Fibroblast of skin of right quadriceps (primary cell): ENCODE measurements at regions not wholly inside any gene's neighbourhood (a gene's known extent, or its start where the extent isn't known, plus 50 kb on each side); places are given as distances from the start of the nearest gene placed in this dataset.
"Not testable (repeated sequence)": the region's sequence is repeated elsewhere in the genome, so short reads cannot be mapped to it uniquely, and the experiment has no call there.

Experiments used
- DNase-seq: peaks from one replicate; pipeline ENCODE4 v3.0.0-alpha.2; 2013

GRCh38 chr19:20287070-20287469 lies 120.1 kb downstream of the ZNF486 start:
- no peak for DNase-seq

GRCh38 chr19:20285876-20286275 lies 118.9 kb downstream of the ZNF486 start:
- DNase-seq: not testable (repeated sequence)

DNA sequence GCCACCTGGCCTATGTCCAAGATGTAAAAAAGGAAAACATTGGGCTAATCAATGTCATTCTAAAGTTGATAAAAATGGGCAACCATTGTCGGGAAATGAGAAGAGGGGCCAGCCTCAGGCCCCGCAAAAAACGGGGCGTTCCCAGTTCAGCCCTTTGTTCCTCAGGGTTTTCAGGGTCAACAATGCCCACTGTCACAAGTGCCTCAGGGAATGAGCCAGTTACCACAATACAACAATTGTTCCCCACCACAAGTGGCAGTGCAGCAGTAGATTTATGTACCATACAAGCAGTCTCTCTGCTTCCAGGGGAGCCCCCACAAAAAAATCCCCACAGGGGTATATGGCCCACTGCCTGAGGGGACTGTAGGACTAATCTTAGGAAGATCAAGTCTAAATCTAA lies 112.5 kb downstream of the ZNF486 start:
- DNase-seq: no peak

DNA sequence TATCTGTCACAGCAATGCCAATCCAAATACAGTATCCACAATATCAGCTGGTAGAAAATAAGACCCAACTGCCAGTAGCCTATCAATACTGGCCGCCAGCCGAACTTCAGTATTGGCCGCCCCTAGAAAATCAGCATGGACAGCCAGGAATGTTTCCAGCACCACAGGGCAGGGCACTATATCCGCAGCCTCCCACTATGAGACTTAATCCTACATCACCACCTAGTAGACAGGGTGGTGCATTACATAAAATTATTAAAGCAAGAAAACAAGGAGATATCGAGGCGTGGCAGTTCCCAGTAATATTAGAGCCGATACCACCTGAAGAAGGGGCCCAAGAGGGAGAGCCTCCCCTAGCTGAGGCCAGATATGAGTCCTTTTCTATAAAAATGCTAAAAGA lies 111.3 kb downstream of the ZNF486 start:
- no peak for DNase-seq

DNA sequence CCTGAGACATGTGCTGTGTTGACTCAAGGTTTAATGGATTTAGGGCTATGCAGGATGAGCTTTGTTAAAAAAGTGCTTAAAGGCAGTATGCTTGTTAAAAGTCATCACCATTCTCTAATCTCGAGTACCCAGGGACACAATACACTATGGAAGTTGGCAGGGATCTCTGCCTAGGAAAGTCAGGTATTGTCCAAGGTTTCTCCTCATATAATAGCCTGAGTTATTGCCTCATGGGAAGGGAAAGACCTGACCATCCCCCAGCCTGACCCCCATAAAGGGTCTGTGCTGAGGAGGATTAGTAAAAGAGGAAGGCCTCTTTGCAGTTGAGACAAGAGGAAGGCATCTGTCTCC lies 109.7 kb downstream of the ZNF486 start:
- not testable (repeated sequence) for DNase-seq

GRCh38 chr19:20276011-20276731 lies 109.2 kb downstream of the ZNF486 start:
- no peak for DNase-seq

DNA sequence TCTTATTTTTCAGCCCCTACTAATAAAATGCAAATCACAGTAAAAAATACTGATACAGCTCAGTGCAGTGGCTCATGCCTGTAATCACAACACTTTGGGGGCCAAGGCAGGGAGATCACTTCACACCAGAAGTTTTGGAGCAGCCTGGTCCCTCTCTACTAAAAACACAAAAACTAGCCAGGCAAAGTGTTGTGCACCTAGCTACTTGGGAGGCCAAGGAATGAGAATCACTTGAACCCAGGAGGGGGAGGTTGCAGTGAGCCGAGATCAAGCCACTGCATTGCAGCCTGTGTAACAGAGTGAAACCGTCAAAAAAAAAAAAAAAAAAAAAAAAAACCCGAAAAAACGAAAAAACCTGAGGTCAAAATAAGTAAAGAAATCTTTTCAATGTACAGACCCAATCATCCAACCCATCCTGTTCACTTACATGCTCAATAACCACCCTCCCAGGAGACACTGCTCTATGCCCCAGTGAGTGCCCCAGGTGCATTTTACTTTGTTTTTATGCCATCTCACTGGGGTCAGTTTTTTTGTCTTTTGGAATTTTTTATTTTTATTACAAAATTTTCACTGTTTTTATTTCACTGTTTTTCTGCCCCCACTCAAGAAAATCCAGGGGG lies 107.0 kb downstream of the ZNF486 start:
- no peak for DNase-seq

DNA sequence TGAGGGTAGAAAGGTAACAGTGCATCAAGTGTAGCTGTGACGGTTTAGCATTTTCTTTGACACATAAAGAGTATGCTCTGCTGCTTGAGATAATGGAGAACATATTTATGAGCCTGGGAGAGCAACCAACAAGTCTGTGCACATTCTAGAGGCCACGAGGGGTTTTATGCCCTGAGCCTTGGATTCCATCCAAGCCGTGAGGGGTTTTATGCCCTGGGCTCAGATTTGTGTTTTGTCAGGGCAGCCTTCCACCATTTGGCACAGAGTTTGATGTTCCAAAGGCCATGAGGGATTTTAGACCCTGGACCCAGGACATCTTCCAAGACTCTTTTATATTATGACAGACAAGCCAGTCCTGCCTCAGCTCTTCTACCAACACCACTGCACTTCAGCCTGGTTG lies 106.4 kb downstream of the ZNF486 start:
- no peak for DNase-seq

DNA sequence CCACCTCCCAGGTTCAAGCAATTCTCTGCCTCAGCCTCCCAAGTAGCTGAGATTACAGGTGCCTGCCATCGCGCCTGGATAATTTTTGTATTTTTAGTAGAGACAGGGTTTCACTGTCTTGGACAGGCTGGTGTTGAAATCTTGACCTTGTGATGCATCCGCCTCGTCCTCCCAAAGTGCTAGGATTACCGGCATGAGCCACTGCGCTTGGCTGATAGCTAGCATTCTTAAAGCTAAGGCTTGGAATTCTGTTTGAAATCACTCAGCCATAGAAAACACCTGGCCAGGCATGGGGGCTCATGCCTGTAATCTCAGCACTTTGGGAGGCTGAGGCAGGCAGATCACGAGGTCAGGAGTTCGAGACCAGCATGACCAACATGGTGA lies 105.6 kb downstream of the ZNF486 start:
- DNase-seq: not testable (repeated sequence)

- DNase-seq: not testable (repeated sequence)
Measured at GRCh38 chr19:20271927-20272626, 105.1 kb downstream of the ZNF486 start.

- DNase-seq: no peak
Measured at GRCh38 chr19:20271215-20271926, 104.4 kb downstream of the ZNF486 start.

GRCh38 chr19:20269461-20269860 lies 102.4 kb downstream of the ZNF486 start:
- no peak for DNase-seq

DNA sequence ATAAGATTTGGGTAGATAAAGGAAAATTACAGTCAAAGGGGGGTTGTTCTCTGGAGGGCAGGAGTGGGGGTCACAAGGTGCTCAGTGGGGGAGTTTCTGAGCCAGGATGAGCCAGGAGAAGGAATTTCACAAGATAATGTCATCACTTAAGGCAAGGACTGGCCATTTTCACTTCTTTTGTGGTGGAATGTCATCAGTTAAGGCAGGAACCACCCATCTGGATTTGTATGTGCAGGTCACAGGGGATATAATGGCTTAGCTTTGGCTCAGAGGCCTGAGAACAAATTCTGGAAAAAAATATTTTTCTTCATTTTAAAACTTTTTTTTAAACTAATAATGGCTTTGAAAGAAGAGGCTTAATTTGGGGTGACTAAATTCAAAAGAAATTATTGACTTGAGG lies 94.5 kb downstream of the ZNF486 start:
- not testable (repeated sequence) for DNase-seq

DNA sequence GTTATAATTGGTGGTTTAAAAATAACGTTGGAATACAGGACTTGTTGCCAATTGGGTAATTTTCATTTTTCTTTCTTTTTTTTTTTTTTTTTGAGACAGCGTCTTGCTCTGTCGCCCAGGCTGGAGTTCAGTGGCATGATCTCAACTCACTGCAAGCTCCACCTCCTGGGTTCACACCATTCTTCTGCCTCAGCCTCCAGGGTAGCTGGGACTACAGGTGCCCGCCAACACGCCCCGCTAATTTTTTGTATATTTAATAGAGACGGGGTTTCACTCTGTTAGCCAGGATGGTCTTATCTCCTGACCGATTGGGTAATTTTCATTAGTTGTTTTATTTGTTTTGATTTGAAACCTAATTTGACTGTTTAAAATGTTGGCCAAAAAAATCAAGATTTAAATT lies 93.7 kb downstream of the ZNF486 start:
- DNase-seq: not testable (repeated sequence)

DNA sequence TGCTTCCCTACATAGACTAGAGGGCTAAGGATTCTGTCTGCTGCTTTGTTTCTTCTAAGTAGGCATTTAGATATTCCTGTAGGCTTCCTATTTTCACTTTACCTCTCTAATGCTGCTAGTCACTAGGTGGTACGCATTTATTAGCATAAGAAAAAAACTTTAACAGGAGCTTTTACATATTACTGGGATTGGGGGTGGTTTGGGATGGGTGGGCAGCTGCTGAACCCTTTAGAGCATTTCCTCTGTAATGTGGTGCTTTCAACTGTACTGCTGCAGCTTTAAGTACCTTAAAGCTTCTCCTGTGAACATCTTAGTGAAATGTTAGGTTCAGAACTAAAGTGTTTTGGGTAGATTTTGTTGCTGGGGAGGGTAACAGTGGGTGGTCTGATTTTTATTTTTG lies 92.6 kb downstream of the ZNF486 start:
- DNase-seq: no peak

DNA sequence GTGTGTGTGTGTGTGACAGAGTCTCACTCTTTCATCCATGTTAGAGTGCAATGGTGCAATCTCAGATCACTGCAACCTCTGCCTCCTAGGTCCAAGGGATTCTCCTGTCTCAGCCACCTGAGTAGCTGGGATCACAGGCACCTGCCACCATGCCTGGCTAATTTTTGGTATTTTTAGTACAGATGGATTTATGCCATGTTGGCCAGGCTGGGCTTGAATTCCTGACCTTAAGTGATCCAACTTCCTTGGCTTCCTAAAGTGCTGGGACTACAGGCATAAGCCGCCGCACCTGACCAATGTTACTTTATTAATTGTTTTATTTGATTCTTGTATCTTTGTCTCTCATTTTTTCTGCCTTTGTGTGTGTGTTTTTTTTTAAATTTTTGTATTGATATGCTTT lies 89.6 kb downstream of the ZNF486 start:
- no peak for DNase-seq

GRCh38 chr19:20254121-20254520 lies 87.1 kb downstream of the ZNF486 start:
- no peak for DNase-seq

DNA sequence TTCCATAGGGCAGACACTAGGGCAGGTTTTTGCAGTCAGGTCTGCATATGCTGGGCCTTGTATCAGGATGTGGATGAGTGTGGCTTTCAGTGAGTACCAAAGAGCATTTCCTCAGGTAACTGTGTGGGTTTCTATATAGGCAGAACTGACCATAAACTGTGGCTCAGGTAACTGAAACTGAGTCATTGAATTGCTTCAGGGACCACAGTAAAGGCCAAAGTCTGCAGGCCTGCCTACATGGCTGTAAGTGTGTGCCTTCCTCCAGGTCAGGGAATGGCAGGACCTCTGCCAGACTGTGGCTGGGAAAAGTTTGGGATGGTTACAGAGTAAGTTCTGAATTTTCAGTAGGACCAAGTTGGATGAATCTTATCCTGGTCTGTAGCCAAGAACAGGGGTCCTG lies 85.6 kb downstream of the ZNF486 start:
- no peak for DNase-seq

GRCh38 chr19:20250627-20251026 lies 83.6 kb downstream of the ZNF486 start:
- no peak for DNase-seq

- no peak for DNase-seq
Measured at GRCh38 chr19:20250121-20250520, 83.1 kb downstream of the ZNF486 start.
